MCF 10A (cell line): ENCODE measurements at regions not wholly inside any gene's neighbourhood (a gene's known extent, or its start where the extent isn't known, plus 50 kb on each side); places are given as distances from the start of the nearest gene placed in this dataset.

Experiments
- BruUV-seq: library from RNA; stranded (reverse); fragments of 400-500 nt; replicated peaks from 2 replicates; lab custom pipeline; 2021; lab: Mats Ljungman, UMichigan
- CTCF ChIA-PET: fragments of 300-600 bp; sonication (Branson Sonifier 250); formaldehyde crosslinking; extraction: SDS; loops from one replicate; lab custom pipeline; 2021; ENCODE audit warnings: antibody characterized with exemption, inconsistent platforms; lab: Yijun Ruan, JAX
- POLR2A ChIA-PET: fragments of 300-600, 350-650 bp; sonication (Branson Sonifier 250); formaldehyde crosslinking; extraction: SDS; loops from one replicate; lab custom pipeline; 2020; ENCODE audit warnings: antibody characterized with exemption, inconsistent platforms; lab: Yijun Ruan, JAX
- DNase-seq: peaks from one replicate; pipeline ENCODE4 v3.0.0-alpha.2; 2018; ENCODE audit not compliant: unreplicated experiment
- H3K27ac Mint-ChIP-seq: one replicate; pipeline ENCODE4 v1.8.0; 2022; ENCODE audit warnings: mild to moderate bottlenecking, low read depth, mixed read lengths; ENCODE audit not compliant: unreplicated experiment
- H3K27me3 Mint-ChIP-seq: one replicate; pipeline ENCODE4 v1.8.0; 2022; ENCODE audit warnings: mixed read lengths; ENCODE audit not compliant: insufficient read depth, unreplicated experiment
- H3K36me3 Mint-ChIP-seq: one replicate; pipeline ENCODE4 v1.8.0; 2022; ENCODE audit warnings: mild to moderate bottlenecking, moderate library complexity, mixed read lengths; ENCODE audit not compliant: insufficient read depth, unreplicated experiment
- H3K4me1 Mint-ChIP-seq: one replicate; pipeline ENCODE4 v1.8.0; 2022; ENCODE audit warnings: mixed read lengths; ENCODE audit not compliant: insufficient read depth, unreplicated experiment
- H3K4me3 Mint-ChIP-seq: one replicate; pipeline ENCODE4 v1.8.0; 2022; ENCODE audit warnings: mild to moderate bottlenecking, moderate library complexity, mixed read lengths; ENCODE audit not compliant: unreplicated experiment
- H3K9me3 Mint-ChIP-seq: one replicate; pipeline ENCODE4 v1.8.0; 2022; ENCODE audit warnings: mixed read lengths; ENCODE audit not compliant: unreplicated experiment
- intact Hi-C: fragments of 100-400 bp; cut with micrococcal nuclease; formaldehyde crosslinking; loops from 2 replicates; pipeline ENCODE4 v1.14.1; 2022
- TF ChIP-seq, protein P1 (sequence below): fragments of 200-600 bp; IDR thresholded peaks from one replicate; pipeline ENCODE4 v1.8.0; 2022; ENCODE audit warnings: antibody characterized with exemption, mild to moderate bottlenecking; ENCODE audit not compliant: unreplicated experiment

GRCh38 chr9:71524516-71524915 is 243.8 kb downstream of the CEMIP2 start:
- intact Hi-C loops: no loop called here
- TF ChIP-seq, protein P1, sequence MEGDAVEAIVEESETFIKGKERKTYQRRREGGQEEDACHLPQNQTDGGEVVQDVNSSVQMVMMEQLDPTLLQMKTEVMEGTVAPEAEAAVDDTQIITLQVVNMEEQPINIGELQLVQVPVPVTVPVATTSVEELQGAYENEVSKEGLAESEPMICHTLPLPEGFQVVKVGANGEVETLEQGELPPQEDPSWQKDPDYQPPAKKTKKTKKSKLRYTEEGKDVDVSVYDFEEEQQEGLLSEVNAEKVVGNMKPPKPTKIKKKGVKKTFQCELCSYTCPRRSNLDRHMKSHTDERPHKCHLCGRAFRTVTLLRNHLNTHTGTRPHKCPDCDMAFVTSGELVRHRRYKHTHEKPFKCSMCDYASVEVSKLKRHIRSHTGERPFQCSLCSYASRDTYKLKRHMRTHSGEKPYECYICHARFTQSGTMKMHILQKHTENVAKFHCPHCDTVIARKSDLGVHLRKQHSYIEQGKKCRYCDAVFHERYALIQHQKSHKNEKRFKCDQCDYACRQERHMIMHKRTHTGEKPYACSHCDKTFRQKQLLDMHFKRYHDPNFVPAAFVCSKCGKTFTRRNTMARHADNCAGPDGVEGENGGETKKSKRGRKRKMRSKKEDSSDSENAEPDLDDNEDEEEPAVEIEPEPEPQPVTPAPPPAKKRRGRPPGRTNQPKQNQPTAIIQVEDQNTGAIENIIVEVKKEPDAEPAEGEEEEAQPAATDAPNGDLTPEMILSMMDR: no peak
- H3K4me3 Mint-ChIP-seq: no peak overlapping the region
- H3K9me3 Mint-ChIP-seq: no peaks in the 10 kb centered on the region
- no peak overlapping the region for H3K27ac Mint-ChIP-seq
- ChIA-PET CTCF (interaction anchor here (0.7 kb wide), 1 partner anchor 515 kb away, joined by 5 read pairs; no protein-coding TSS in a partner anchor), POLR2A (interaction anchor here (1.1 kb wide), 1 partner anchor 10 kb away, joined by 3 read pairs; no protein-coding TSS in a partner anchor)
- no peaks in the 10 kb centered on the region for H3K4me1 Mint-ChIP-seq
- no peak for DNase-seq
- H3K27me3 Mint-ChIP-seq: no peaks in the 10 kb centered on the region
- H3K36me3 Mint-ChIP-seq: no peaks in the 10 kb centered on the region
- BruUV-seq: no TSS peak

DNA sequence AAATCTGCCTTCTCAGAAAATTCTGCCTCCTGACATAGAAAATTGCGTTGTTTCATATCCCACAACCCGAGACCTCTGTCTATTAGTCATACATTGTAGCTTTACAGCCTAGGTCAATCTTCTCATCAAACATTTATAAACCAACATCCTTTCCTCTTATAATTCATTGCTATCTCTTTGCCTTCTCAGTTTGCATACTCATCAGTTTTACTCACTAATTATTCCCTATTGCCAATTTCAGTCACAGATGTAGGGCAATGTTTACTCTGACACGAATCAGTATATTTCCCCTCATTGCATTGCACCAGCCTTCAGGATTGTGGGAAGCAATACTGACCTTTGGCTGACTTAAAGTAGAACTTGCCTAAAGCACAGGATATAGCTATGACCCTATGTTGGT is 247.2 kb downstream of the CEMIP2 start:
- CTCF ChIA-PET: interaction anchor here (0.6 to 1.2 kb wide), 3 partner anchors 17 to 236 kb away, joined by 3 read pairs; no protein-coding TSS in a partner anchor
- TF ChIP-seq, protein P1: no peak
- DNase-seq: no peak

DNA sequence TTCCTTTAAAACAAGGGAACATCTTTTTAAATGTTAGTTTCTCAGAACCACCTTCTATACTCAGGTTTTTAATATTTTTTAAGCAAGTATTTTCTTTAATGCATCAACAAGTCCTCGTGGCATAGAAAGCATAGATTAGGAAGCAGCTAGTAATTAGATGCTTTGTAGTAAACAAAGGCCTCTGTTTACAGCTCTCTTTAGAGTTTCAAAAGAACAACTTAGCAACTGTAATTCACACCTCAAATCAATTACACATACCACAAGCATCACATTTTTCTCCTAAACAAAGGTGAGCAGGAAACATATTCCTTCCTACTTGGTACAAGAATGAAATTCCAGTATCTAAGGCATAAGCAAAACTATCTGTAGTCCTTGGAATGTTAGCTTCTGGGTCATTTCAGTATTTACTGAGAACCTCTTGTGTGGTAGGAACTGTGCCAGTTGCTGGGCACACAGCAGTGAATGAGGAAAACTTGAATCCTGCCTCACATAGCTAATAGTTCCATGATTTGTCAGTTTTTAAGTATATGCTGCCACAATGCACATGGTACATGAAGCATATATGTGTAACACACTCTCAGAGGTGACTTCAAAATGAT is 249.1 kb downstream of the CEMIP2 start:
- no peak overlapping the region for H3K27ac Mint-ChIP-seq
- H3K9me3 Mint-ChIP-seq: no peaks in the 10 kb centered on the region
- TF ChIP-seq, protein P1: no peak
- no peak for DNase-seq
- intact Hi-C loops: no loop called here
- ChIA-PET POLR2A (no interaction called here), CTCF (interaction anchor here (0.5 to 0.8 kb wide), 3 partner anchors 12 to 297 kb away, joined by 3 read pairs; no protein-coding TSS in a partner anchor)
- no peak overlapping the region for H3K4me3 Mint-ChIP-seq
- H3K36me3 Mint-ChIP-seq: no peaks in the 10 kb centered on the region
- BruUV-seq: no TSS peak
- H3K27me3 Mint-ChIP-seq: no peaks in the 10 kb centered on the region
- H3K4me1 Mint-ChIP-seq: peaks cover 17% of the 10 kb centered on the region

More for the DNA sequence above, 247.2 kb downstream of the CEMIP2 start:
- no peaks in the 10 kb centered on the region for H3K9me3 Mint-ChIP-seq
- no peaks in the 10 kb centered on the region for H3K4me1 Mint-ChIP-seq
- no TSS peak for BruUV-seq
- no peaks in the 10 kb centered on the region for H3K36me3 Mint-ChIP-seq
- intact Hi-C loops: no loop called here
- POLR2A ChIA-PET: interaction anchor here (1.2 kb wide), 1 partner anchor 14 kb away, joined by 5 read pairs; no protein-coding TSS in a partner anchor
- no peak overlapping the region for H3K27ac Mint-ChIP-seq
- no peak overlapping the region for H3K4me3 Mint-ChIP-seq
- H3K27me3 Mint-ChIP-seq: no peaks in the 10 kb centered on the region

- H3K27me3 Mint-ChIP-seq: no peaks in the 10 kb centered on the region
- peaks cover 19% of the 10 kb centered on the region for H3K4me1 Mint-ChIP-seq
- no peaks in the 10 kb centered on the region for H3K9me3 Mint-ChIP-seq
- no peak overlapping the region for H3K4me3 Mint-ChIP-seq
- intact Hi-C loops: no loop called here
- DNase-seq: no peak
- ChIA-PET POLR2A (no interaction called here), CTCF (interaction anchor here (0.5 to 1.0 kb wide), 5 partner anchors 13 to 233 kb away, joined by 3 to 4 read pairs (median 3); no protein-coding TSS in a partner anchor)
- H3K36me3 Mint-ChIP-seq: no peaks in the 10 kb centered on the region
- TF ChIP-seq, protein P1: no peak
- BruUV-seq: no TSS peak
- no peak overlapping the region for H3K27ac Mint-ChIP-seq
Measured at GRCh38 chr9:71518045-71518827, 250.1 kb downstream of the CEMIP2 start.
